PFSK-1 (cell line): ENCODE measurements at regions not wholly inside any gene's neighbourhood (a gene's known extent, or its start where the extent isn't known, plus 50 kb on each side); places are given as distances from the start of the nearest gene placed in this dataset.

Experiments used
- FOXP2 ChIP-seq: optimal IDR thresholded peaks from 2 replicates; pipeline ENCODE3; 2011; ENCODE audit warnings: borderline replicate concordance, control low read depth, inconsistent platforms; ENCODE audit not compliant: insufficient read depth; ENCODE audit errors: extremely low read length, extremely low read depth
- POLR2AphosphoS5 ChIP-seq: IDR thresholded peaks from 2 replicates; pipeline ENCODE4 v1.6.1; 2012; ENCODE audit warnings: low read depth, mild to moderate bottlenecking, control low read depth, low read length, moderate library complexity
- REST ChIP-seq, 2 experiments: IDR thresholded peaks; 2 replicates each; pipeline versions ENCODE4 v1.6.1 to v1.8.0; 2011 to 2012; ENCODE audit warnings: low read depth in 2 of 2, low read length in 2 of 2, control low read depth in 1 of 2, inconsistent platforms in 1 of 2, mild to moderate bottlenecking in 1 of 2, moderate library complexity in 1 of 2; ENCODE audit not compliant: insufficient read depth in 1 of 2
- SIN3A ChIP-seq: IDR thresholded peaks from 2 replicates; pipeline ENCODE4 v1.6.1; 2012; ENCODE audit warnings: mild to moderate bottlenecking, low read length, moderate library complexity, borderline replicate concordance; ENCODE audit not compliant: insufficient read depth
- TAF1 ChIP-seq: IDR thresholded peaks from 2 replicates; pipeline ENCODE4 v1.6.1; 2012; ENCODE audit warnings: low read length, control low read depth, borderline replicate concordance; ENCODE audit not compliant: insufficient read depth

GRCh38 chr21:28256837-28257236 lies 735.8 kb downstream of the LTN1 start:
- TF ChIP-seq POLR2AphosphoS5 (no peak), TAF1 (no peak), SIN3A (no peak), FOXP2 (no peak), REST (IDR thresholded peaks at IDR 0.05; ENCODE audit: insufficient read depth in 1 of 2, low read depth in 2 of 2, low read length in 2 of 2) (no peak)
